Skeletal muscle tissue (tissue), 3 donors: ENCODE measurements at regions not wholly inside any gene's neighbourhood (a gene's known extent, or its start where the extent isn't known, plus 50 kb on each side); places are given as distances from the start of the nearest gene placed in this dataset.

ENCODE experiments used
- H3K27ac ChIP-seq: one replicate; pipeline ENCODE4 v1.7.0; 2013; ENCODE audit warnings: mild to moderate bottlenecking, low read depth, low read length, inconsistent platforms
- H3K27me3 ChIP-seq, 3 donors: one replicate each; pipeline ENCODE4 v1.7.0; 2013; ENCODE audit warnings: low read length in 3 of 3; ENCODE audit not compliant: control insufficient read depth in 3 of 3, insufficient read depth in 3 of 3
- H3K36me3 ChIP-seq, 3 donors: one replicate each; pipeline ENCODE4 v1.7.0; 2013; ENCODE audit warnings: low read length in 3 of 3; ENCODE audit not compliant: control insufficient read depth in 3 of 3, insufficient read depth in 3 of 3
- H3K4me1 ChIP-seq, 3 donors: one replicate each; pipeline ENCODE4 v1.7.0; 2013; ENCODE audit warnings: low read length in 3 of 3, mild to moderate bottlenecking in 3 of 3; ENCODE audit not compliant: control insufficient read depth in 3 of 3, insufficient read depth in 3 of 3
- H3K4me3 ChIP-seq, 3 donors: one replicate each; pipeline ENCODE4 v1.7.0; 2013; ENCODE audit warnings: low read length in 3 of 3
- H3K9ac ChIP-seq, 3 donors: one replicate each; pipeline ENCODE4 v1.7.0; 2013; ENCODE audit warnings: low read length in 3 of 3, mild to moderate bottlenecking in 3 of 3, moderate library complexity in 2 of 3, low read depth in 1 of 3
- H3K9me3 ChIP-seq, 3 donors: one replicate each; pipeline ENCODE4 v1.7.0; 2013; ENCODE audit warnings: low read length in 3 of 3; ENCODE audit not compliant: control insufficient read depth in 3 of 3
- donor health status: Osteomylitis.

GRCh38 chr17:21530841-21531240 lies 154.7 kb downstream of the KCNJ12 start:
- H3K4me1 ChIP-seq, result peaks cover 8 to 43% (median 12%) of the 10 kb centered on the region in 3 donors
- no peak overlapping the region for H3K27ac ChIP-seq
- H3K4me3 ChIP-seq, result no peak overlapping the region
- no peaks in the 10 kb centered on the region for H3K27me3 ChIP-seq
- H3K36me3 ChIP-seq, result peaks cover 20 to 24% (median 21%) of the 10 kb centered on the region in 3 donors
- H3K9me3 ChIP-seq, result no peaks in the 10 kb centered on the region
- no peak overlapping the region for H3K9ac ChIP-seq

GRCh38 chr17:21532763-21533385 lies 156.7 kb downstream of the KCNJ12 start:
- H3K4me1 ChIP-seq, result peaks cover 0 to 25% (median 3%) of the 10 kb centered on the region in 3 donors
- peaks cover 0 to 4% (median 3%) of the 10 kb centered on the region in 3 donors for H3K9me3 ChIP-seq
- H3K9ac ChIP-seq, result no peak overlapping the region
- H3K27ac ChIP-seq, result no peak overlapping the region
- no peak overlapping the region for H3K4me3 ChIP-seq
- peaks cover 20 to 24% (median 21%) of the 10 kb centered on the region in 3 donors for H3K36me3 ChIP-seq
- no peaks in the 10 kb centered on the region for H3K27me3 ChIP-seq

- peaks cover 0 to 6% (median 0%) of the 10 kb centered on the region in 3 donors for H3K4me1 ChIP-seq
- peaks cover 20 to 24% (median 21%) of the 10 kb centered on the region in 3 donors for H3K36me3 ChIP-seq
- no peak overlapping the region for H3K27ac ChIP-seq
- no peaks in the 10 kb centered on the region for H3K27me3 ChIP-seq
- H3K9ac ChIP-seq, result no peak overlapping the region
- H3K9me3 ChIP-seq, result peaks cover 0 to 4% (median 3%) of the 10 kb centered on the region in 3 donors
- H3K4me3 ChIP-seq, result no peak overlapping the region
These were observed 156.5 kb upstream of the KCNJ18 start for GRCh38 chr17:21535686-21536375.

- Histone ChIP-seq H3K27me3 (no peaks in the 10 kb centered on the region), H3K27ac (no peak overlapping the region), H3K4me3 (no peak overlapping the region), H3K9ac (no peak overlapping the region), H3K9me3 (peaks cover 0 to 4% (median 3%) of the 10 kb centered on the region in 3 donors), H3K4me1 (peaks cover 0 to 8% (median 0%) of the 10 kb centered on the region in 3 donors), H3K36me3 (peaks cover 17 to 24% (median 22%) of the 10 kb centered on the region in 3 donors)
These were observed 155.0 kb upstream of the KCNJ18 start for GRCh38 chr17:21537302-21537701.

- peaks cover 0 to 6% (median 0%) of the 10 kb centered on the region in 3 donors for H3K4me1 ChIP-seq
- no peak overlapping the region for H3K9ac ChIP-seq
- no peaks in the 10 kb centered on the region for H3K27me3 ChIP-seq
- no peak overlapping the region for H3K27ac ChIP-seq
- peaks cover 16 to 23% (median 17%) of the 10 kb centered on the region in 3 donors for H3K36me3 ChIP-seq
- peaks cover 0 to 4% (median 3%) of the 10 kb centered on the region in 3 donors for H3K9me3 ChIP-seq
- H3K4me3 ChIP-seq, result no peak overlapping the region
These were observed 153.7 kb upstream of the KCNJ18 start for GRCh38 chr17:21538615-21539014.

GRCh38 chr17:21539146-21539545 lies 153.2 kb upstream of the KCNJ18 start:
- Histone ChIP-seq H3K4me3 (no peak overlapping the region), H3K9ac (no peak overlapping the region), H3K4me1 (peaks cover 0 to 4% (median 0%) of the 10 kb centered on the region in 3 donors), H3K27me3 (no peaks in the 10 kb centered on the region), H3K36me3 (peaks cover 10 to 21% (median 14%) of the 10 kb centered on the region in 3 donors), H3K9me3 (peaks cover 0 to 4% (median 3%) of the 10 kb centered on the region in 3 donors), H3K27ac (no peak overlapping the region)

GRCh38 chr17:21540502-21540901 lies 151.8 kb upstream of the KCNJ18 start:
- H3K36me3 ChIP-seq, result peaks cover 0 to 11% (median 2%) of the 10 kb centered on the region in 3 donors
- no peak overlapping the region for H3K9ac ChIP-seq
- peaks cover 0 to 4% (median 2%) of the 10 kb centered on the region in 3 donors for H3K4me1 ChIP-seq
- peaks cover 0 to 4% (median 3%) of the 10 kb centered on the region in 3 donors for H3K9me3 ChIP-seq
- no peaks in the 10 kb centered on the region for H3K27me3 ChIP-seq
- no peak overlapping the region for H3K27ac ChIP-seq
- H3K4me3 ChIP-seq, result no peak overlapping the region

GRCh38 chr17:21542070-21542469 lies 150.3 kb upstream of the KCNJ18 start:
- Histone ChIP-seq H3K9ac (no peak overlapping the region), H3K4me1 (peaks cover 0 to 9% (median 2%) of the 10 kb centered on the region in 3 donors), H3K36me3 (peaks cover 0 to 11% (median 5%) of the 10 kb centered on the region in 3 donors), H3K4me3 (no peak overlapping the region), H3K27me3 (no peaks in the 10 kb centered on the region), H3K27ac (no peak overlapping the region), H3K9me3 (peaks cover 0 to 3% (median 3%) of the 10 kb centered on the region in 3 donors)

- H3K27me3 ChIP-seq, result no peaks in the 10 kb centered on the region
- peaks cover 0 to 14% (median 2%) of the 10 kb centered on the region in 3 donors for H3K4me1 ChIP-seq
- no peaks in the 10 kb centered on the region for H3K9me3 ChIP-seq
- H3K4me3 ChIP-seq, result no peak overlapping the region
- no peak overlapping the region for H3K27ac ChIP-seq
- peaks cover 0 to 11% (median 5%) of the 10 kb centered on the region in 3 donors for H3K36me3 ChIP-seq
- no peak overlapping the region for H3K9ac ChIP-seq
These were observed 149.3 kb upstream of the KCNJ18 start for GRCh38 chr17:21542991-21543390.

GRCh38 chr17:21545064-21545463 lies 147.3 kb upstream of the KCNJ18 start:
- no peak overlapping the region for H3K4me3 ChIP-seq
- H3K27ac ChIP-seq, result no peak overlapping the region
- H3K4me1 ChIP-seq, result peaks cover 7 to 29% (median 19%) of the 10 kb centered on the region in 3 donors
- peaks cover 0 to 14% (median 5%) of the 10 kb centered on the region in 3 donors for H3K36me3 ChIP-seq
- no peaks in the 10 kb centered on the region for H3K27me3 ChIP-seq
- H3K9ac ChIP-seq, result no peak overlapping the region
- H3K9me3 ChIP-seq, result no peaks in the 10 kb centered on the region
